Glutamatergic neuron (in vitro differentiated cells): ENCODE measurements at regions not wholly inside any gene's neighbourhood (a gene's known extent, or its start where the extent isn't known, plus 50 kb on each side); places are given as distances from the start of the nearest gene placed in this dataset.
A peak's percentile ranks its signal among the peaks of the same experiment; 100 is the strongest.

ENCODE experiments used
- DNase-seq: peaks from one replicate; pipeline ENCODE4 v3.0.0; 2022
- H3K27ac Mint-ChIP-seq: one replicate; pipeline ENCODE4 v1.8.0; 2020; ENCODE audit warnings: mild to moderate bottlenecking, mixed read lengths, inconsistent platforms; ENCODE audit not compliant: unreplicated experiment
- H3K27me3 Mint-ChIP-seq: one replicate; pipeline ENCODE4 v1.8.0; 2020; ENCODE audit warnings: mild to moderate bottlenecking, moderate library complexity, mixed read lengths, inconsistent platforms; ENCODE audit not compliant: unreplicated experiment
- H3K36me3 Mint-ChIP-seq: one replicate; pipeline ENCODE4 v1.8.0; 2020; ENCODE audit warnings: mild to moderate bottlenecking, mixed read lengths, inconsistent platforms; ENCODE audit not compliant: unreplicated experiment
- H3K4me1 Mint-ChIP-seq: one replicate; pipeline ENCODE4 v1.8.0; 2020; ENCODE audit warnings: mild to moderate bottlenecking, low read depth, mixed read lengths, inconsistent platforms; ENCODE audit not compliant: unreplicated experiment
- H3K4me3 Mint-ChIP-seq: one replicate; pipeline ENCODE4 v1.8.0; 2020; ENCODE audit warnings: mild to moderate bottlenecking, mixed read lengths, inconsistent platforms; ENCODE audit not compliant: unreplicated experiment
- H3K9me3 Mint-ChIP-seq: one replicate; pipeline ENCODE4 v1.8.0; 2020; ENCODE audit warnings: mild to moderate bottlenecking, moderate library complexity, mixed read lengths, inconsistent platforms; ENCODE audit not compliant: unreplicated experiment
- CTCF ChIP-seq: fragments of 200-600 bp; sonication (generic); IDR thresholded peaks from one replicate; pipeline ENCODE4 v1.5.0; 2021; ENCODE audit not compliant: partially characterized antibody, unreplicated experiment

GRCh38 chr3:124360155-124360554, 368.2 kb upstream of the ROPN1 start:
- H3K4me1 Mint-ChIP-seq = peaks cover 38% of the 10 kb centered on the region
- H3K27ac Mint-ChIP-seq = peak overlapping the region; percentile 39
- DNase-seq = no peak
- no peak for TF ChIP-seq CTCF
- peaks cover 26% of the 10 kb centered on the region for H3K9me3 Mint-ChIP-seq
- peaks cover 15% of the 10 kb centered on the region for H3K36me3 Mint-ChIP-seq
- H3K27me3 Mint-ChIP-seq = peaks cover 14% of the 10 kb centered on the region
- no peak overlapping the region for H3K4me3 Mint-ChIP-seq

- no peak for TF ChIP-seq CTCF
- Mint-ChIP-seq H3K36me3 (peaks cover 15% of the 10 kb centered on the region), H3K27ac (peak overlapping the region; percentile 25), H3K4me1 (peaks cover 41% of the 10 kb centered on the region), H3K27me3 (peaks cover 15% of the 10 kb centered on the region), H3K9me3 (peaks cover 27% of the 10 kb centered on the region), H3K4me3 (no peak overlapping the region)
- no peak for DNase-seq
These were observed 368.6 kb upstream of the ROPN1 start for GRCh38 chr3:124360563-124360962.

- peak overlapping the region; percentile 39 for H3K27ac Mint-ChIP-seq
- peaks cover 44% of the 10 kb centered on the region for H3K4me1 Mint-ChIP-seq
- peaks cover 15% of the 10 kb centered on the region for H3K27me3 Mint-ChIP-seq
- DNase-seq = no peak
- peaks cover 29% of the 10 kb centered on the region for H3K9me3 Mint-ChIP-seq
- TF ChIP-seq CTCF = no peak
- H3K4me3 Mint-ChIP-seq = no peak overlapping the region
- peaks cover 13% of the 10 kb centered on the region for H3K36me3 Mint-ChIP-seq
These were observed 368.7 kb upstream of the UMPS start for GRCh38 chr3:124361566-124361965.

GRCh38 chr3:124362455-124362854, 367.8 kb upstream of the UMPS start:
- H3K36me3 Mint-ChIP-seq = peaks cover 5% of the 10 kb centered on the region
- no peak for TF ChIP-seq CTCF
- H3K9me3 Mint-ChIP-seq = peaks cover 24% of the 10 kb centered on the region
- H3K27ac Mint-ChIP-seq = no peak overlapping the region
- peaks cover 12% of the 10 kb centered on the region for H3K27me3 Mint-ChIP-seq
- peaks cover 44% of the 10 kb centered on the region for H3K4me1 Mint-ChIP-seq
- H3K4me3 Mint-ChIP-seq = no peak overlapping the region
- DNase-seq = no peak

- Mint-ChIP-seq H3K4me3 (peak overlapping the region; percentile 48), H3K36me3 (peaks cover 5% of the 10 kb centered on the region), H3K9me3 (peaks cover 24% of the 10 kb centered on the region), H3K4me1 (peaks cover 44% of the 10 kb centered on the region), H3K27me3 (peaks cover 12% of the 10 kb centered on the region), H3K27ac (peak overlapping the region; percentile 95)
- DNase-seq = no peak
- TF ChIP-seq CTCF = no peak
These were observed 366.8 kb upstream of the UMPS start for GRCh38 chr3:124363476-124363875.
